Skeletal muscle satellite cell (primary cell): ENCODE measurements at regions not wholly inside any gene's neighbourhood (a gene's known extent, or its start where the extent isn't known, plus 50 kb on each side); places are given as distances from the start of the nearest gene placed in this dataset.

Source experiments
- H3K27me3 ChIP-seq: 2 replicates; pipeline ENCODE4 v1.7.0; 2013; ENCODE audit warnings: low read length; ENCODE audit not compliant: control insufficient read depth, insufficient read depth
- H3K36me3 ChIP-seq: 2 replicates; pipeline ENCODE4 v1.7.0; 2013; ENCODE audit warnings: mild to moderate bottlenecking, control low read depth, low read length; ENCODE audit not compliant: insufficient read depth
- H3K4me1 ChIP-seq: 2 replicates; pipeline ENCODE4 v1.7.0; 2013; ENCODE audit warnings: low read length; ENCODE audit not compliant: control insufficient read depth, insufficient read depth
- H3K4me2 ChIP-seq: 2 replicates; pipeline ENCODE4 v1.7.0; 2013; ENCODE audit warnings: mild to moderate bottlenecking, low read length
- H3K4me3 ChIP-seq: 2 replicates; pipeline ENCODE4 v1.7.0; 2013; ENCODE audit warnings: low read length
- H3K9ac ChIP-seq: 2 replicates; pipeline ENCODE4 v1.7.0; 2013; ENCODE audit warnings: mild to moderate bottlenecking, low read depth, low read length, moderate library complexity
- H3K9me3 ChIP-seq: replicated peaks from 2 replicates; pipeline ENCODE4 v1.7.0; 2013; ENCODE audit warnings: mild to moderate bottlenecking, control low read depth, low read length

GRCh38 chr1:25063591-25064416 lies 133.7 kb upstream of the RUNX3 start:
- H3K36me3 ChIP-seq, result no peaks in the 10 kb centered on the region

GRCh38 chr1:25062621-25063255 lies 132.7 kb upstream of the RUNX3 start:
- Histone ChIP-seq H3K4me2 (no peak overlapping the region), H3K9ac (no peak overlapping the region), H3K27me3 (peaks cover 50% of the 10 kb centered on the region), H3K9me3 (no peaks in the 10 kb centered on the region), H3K4me3 (no peak overlapping the region), H3K36me3 (no peaks in the 10 kb centered on the region), H3K4me1 (peaks cover 5% of the 10 kb centered on the region)

More at GRCh38 chr1:25063591-25064416, 133.7 kb upstream of the RUNX3 start:
- no peaks in the 10 kb centered on the region for H3K9me3 ChIP-seq
- no peak overlapping the region for H3K9ac ChIP-seq
- H3K4me3 ChIP-seq, result no peak overlapping the region
- peaks cover 5% of the 10 kb centered on the region for H3K4me1 ChIP-seq
- no peak overlapping the region for H3K4me2 ChIP-seq
- H3K27me3 ChIP-seq, result peaks cover 50% of the 10 kb centered on the region

DNA sequence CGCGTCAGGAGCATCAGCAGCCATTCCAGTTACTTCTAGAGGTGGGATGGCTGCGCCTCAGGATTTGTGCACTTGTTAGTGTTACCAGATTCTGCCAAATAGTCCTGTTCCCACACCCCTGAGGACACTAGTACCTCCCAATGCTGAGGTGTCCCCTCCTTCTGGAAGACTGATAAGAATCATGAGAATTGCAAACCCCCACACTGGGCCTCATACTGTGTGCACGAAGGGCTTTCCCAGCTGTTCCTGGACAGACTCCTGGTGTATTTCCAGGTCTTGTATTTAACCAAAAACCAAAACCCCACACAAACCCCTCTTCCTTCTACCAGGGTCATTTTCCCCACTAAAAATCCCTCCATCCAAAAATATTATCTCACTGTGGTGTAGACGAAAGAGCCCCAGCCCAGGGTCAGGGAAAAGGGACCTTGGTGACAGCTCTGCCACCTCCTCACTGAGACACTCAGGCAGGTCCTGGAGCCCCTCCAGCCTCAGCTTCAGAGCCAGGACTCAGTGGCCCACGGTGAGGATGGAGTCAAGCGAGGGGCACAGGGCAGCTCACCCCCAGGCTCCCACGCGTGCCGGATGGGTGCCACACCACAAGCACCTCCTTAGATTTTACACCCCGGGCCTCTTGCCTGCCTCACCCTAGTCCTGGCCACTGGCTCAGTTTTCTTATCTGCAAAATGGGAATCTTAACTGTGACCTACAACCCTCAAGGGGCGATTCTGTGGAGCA lies 131.4 kb upstream of the RUNX3 start:
- no peak overlapping the region for H3K9ac ChIP-seq
- H3K4me2 ChIP-seq, result no peak overlapping the region
- peaks cover 5% of the 10 kb centered on the region for H3K4me1 ChIP-seq
- no peaks in the 10 kb centered on the region for H3K36me3 ChIP-seq
- no peak overlapping the region for H3K4me3 ChIP-seq
- H3K27me3 ChIP-seq, result peaks cover 50% of the 10 kb centered on the region
- no peaks in the 10 kb centered on the region for H3K9me3 ChIP-seq

DNA sequence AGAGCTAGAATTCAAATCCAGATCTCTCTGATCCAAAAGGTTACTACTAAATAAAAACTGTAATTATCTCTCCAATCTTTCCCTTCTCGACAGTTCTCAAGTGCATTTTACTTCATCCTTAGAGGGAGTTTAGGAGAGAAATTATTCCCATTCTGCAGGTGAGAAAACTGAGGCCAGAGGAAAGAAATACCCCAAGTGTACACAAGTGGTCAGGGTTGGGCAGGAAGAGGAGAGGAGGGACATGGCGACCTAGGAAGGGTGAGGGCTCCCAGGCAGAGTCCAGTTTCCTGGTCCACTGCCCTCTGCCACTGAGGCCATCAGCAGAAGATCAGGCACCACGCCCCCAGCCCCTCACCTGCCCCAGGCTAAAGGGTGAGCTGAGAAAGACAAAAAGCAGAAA lies 127.1 kb upstream of the RUNX3 start:
- no peak overlapping the region for H3K4me2 ChIP-seq
- H3K36me3 ChIP-seq, result no peaks in the 10 kb centered on the region
- no peaks in the 10 kb centered on the region for H3K4me1 ChIP-seq
- H3K27me3 ChIP-seq, result peaks cover 43% of the 10 kb centered on the region
- no peak overlapping the region for H3K9ac ChIP-seq
- H3K4me3 ChIP-seq, result no peak overlapping the region
- no peaks in the 10 kb centered on the region for H3K9me3 ChIP-seq

DNA sequence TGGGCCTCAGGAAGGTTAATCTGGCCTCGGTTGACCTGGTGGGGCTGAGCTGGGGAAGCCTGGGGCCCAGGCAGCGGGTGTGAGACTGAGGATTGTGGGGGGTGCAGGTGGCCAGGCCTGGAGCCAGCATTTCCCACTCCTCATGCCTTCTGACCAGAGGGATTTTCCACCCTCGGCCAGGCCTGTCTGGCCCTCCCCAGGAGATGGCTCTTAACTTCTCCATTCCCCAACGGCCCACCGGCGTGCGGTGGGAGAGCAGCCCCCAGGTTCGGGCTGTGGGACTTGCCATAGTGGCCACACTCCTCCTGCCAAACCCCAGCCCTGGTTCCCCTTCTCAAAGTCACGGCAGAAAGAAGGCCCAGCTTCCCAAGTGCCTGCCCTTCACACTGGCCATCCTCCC lies 126.5 kb upstream of the RUNX3 start:
- H3K9me3 ChIP-seq, result no peaks in the 10 kb centered on the region
- no peak overlapping the region for H3K9ac ChIP-seq
- no peaks in the 10 kb centered on the region for H3K4me1 ChIP-seq
- no peak overlapping the region for H3K4me3 ChIP-seq
- H3K27me3 ChIP-seq, result peaks cover 37% of the 10 kb centered on the region
- H3K4me2 ChIP-seq, result no peak overlapping the region
- H3K36me3 ChIP-seq, result no peaks in the 10 kb centered on the region

GRCh38 chr1:25055961-25056360 lies 125.9 kb upstream of the RUNX3 start:
- Histone ChIP-seq H3K9ac (no peak overlapping the region), H3K9me3 (no peaks in the 10 kb centered on the region), H3K4me2 (no peak overlapping the region), H3K36me3 (no peaks in the 10 kb centered on the region), H3K27me3 (peaks cover 42% of the 10 kb centered on the region), H3K4me3 (no peak overlapping the region), H3K4me1 (no peaks in the 10 kb centered on the region)

DNA sequence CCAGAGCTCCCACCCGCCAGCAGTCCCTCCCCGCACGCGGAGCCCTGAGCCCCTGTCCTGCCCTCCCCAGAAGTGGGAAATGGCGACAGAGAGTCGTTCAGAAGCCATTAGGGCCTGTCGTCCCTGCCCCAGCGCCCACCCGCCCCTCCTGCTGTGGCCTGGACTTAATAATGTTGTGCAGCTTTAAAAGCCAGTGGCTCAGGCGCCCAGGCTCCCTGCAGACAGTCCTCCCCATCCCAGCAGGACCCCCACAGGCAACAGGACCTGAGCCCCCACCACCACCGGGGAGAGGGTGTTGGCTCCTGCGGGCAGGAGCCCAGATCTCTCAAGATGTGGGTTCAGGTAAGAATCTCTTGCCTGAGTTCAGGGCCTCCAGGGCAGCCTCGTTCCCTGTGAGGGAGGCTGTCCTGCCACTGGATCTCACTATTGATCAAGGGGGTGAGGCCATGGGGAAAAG lies 125.3 kb upstream of the RUNX3 start:
- H3K4me2 ChIP-seq, result no peak overlapping the region
- H3K4me1 ChIP-seq, result no peaks in the 10 kb centered on the region
- H3K4me3 ChIP-seq, result no peak overlapping the region
- no peaks in the 10 kb centered on the region for H3K36me3 ChIP-seq
- peaks cover 48% of the 10 kb centered on the region for H3K27me3 ChIP-seq
- no peaks in the 10 kb centered on the region for H3K9me3 ChIP-seq
- no peak overlapping the region for H3K9ac ChIP-seq

GRCh38 chr1:25054526-25055323 lies 124.6 kb upstream of the RUNX3 start:
- H3K9ac ChIP-seq, result no peak overlapping the region
- H3K4me1 ChIP-seq, result no peaks in the 10 kb centered on the region

DNA sequence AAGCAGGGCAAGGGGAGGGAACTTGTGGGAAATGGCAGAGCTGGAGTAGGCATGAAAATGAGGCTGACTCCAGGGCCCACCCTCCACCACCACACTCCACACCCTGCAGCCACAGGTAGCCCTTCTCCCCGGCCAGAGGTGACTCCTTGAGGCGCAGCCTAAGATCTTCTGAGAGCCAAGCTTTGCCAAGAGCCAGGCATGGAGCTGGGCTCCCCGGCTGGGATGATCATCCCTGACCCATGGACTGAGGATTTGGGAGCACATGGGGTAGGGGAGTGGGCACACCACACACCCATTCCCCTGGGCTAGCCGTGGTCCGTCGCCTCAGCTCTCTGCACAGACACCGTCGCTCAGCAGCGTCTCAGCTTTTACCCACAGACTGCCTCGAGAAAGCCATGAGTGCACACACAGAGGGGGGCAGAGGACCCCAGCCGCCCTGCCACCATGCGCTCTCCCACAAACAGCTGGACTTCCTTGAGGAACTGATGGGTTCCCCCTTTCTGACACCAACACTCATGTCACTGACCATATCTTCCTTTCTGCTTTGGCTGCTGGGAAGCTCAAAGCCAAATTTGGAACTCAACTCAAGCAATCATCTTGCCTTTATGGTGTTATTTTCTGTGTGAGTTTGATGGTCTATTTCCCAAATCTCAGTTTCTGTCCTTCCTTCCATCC lies 123.6 kb upstream of the RUNX3 start:
- Histone ChIP-seq H3K36me3 (no peaks in the 10 kb centered on the region), H3K9ac (no peak overlapping the region), H3K4me1 (no peaks in the 10 kb centered on the region), H3K4me3 (no peak overlapping the region), H3K4me2 (no peak overlapping the region), H3K9me3 (no peaks in the 10 kb centered on the region), H3K27me3 (peaks cover 65% of the 10 kb centered on the region)

More at GRCh38 chr1:25054526-25055323, 124.6 kb upstream of the RUNX3 start:
- no peak overlapping the region for H3K4me3 ChIP-seq
- H3K9me3 ChIP-seq, result no peaks in the 10 kb centered on the region
- no peak overlapping the region for H3K4me2 ChIP-seq
- H3K36me3 ChIP-seq, result no peaks in the 10 kb centered on the region
- peaks cover 55% of the 10 kb centered on the region for H3K27me3 ChIP-seq

DNA sequence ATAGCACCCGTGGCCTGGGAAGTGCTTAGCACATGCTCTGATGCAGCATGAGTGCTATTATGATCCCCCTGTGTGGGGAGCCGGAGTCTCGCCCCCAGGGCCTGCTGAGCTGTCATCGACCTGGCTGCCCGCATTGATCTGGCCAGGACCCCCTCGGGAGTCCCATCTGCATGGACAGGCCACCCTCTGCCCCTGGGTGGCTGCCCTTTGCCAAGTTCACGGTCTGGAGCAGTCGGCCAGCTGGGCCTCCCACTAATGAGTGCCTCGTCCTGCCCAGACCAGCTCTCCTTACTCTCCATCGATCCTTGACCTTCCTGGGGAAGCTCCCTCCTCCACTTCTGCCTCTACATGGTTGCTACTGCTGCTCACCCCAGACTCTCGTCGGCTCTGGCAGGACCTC lies 121.8 kb upstream of the RUNX3 start:
- no peaks in the 10 kb centered on the region for H3K36me3 ChIP-seq
- peaks cover 63% of the 10 kb centered on the region for H3K27me3 ChIP-seq
- H3K4me3 ChIP-seq, result no peak overlapping the region
- H3K4me1 ChIP-seq, result no peaks in the 10 kb centered on the region
- no peaks in the 10 kb centered on the region for H3K9me3 ChIP-seq
- no peak overlapping the region for H3K9ac ChIP-seq
- no peak overlapping the region for H3K4me2 ChIP-seq
